K562 (cell line): ENCODE measurements at regions not wholly inside any gene's neighbourhood (a gene's known extent, or its start where the extent isn't known, plus 50 kb on each side); places are given as distances from the start of the nearest gene placed in this dataset.

Experiments
- EP300 ChIP-seq: IDR thresholded peaks from 2 replicates; pipeline ENCODE4 v1.6.1; 2012; ENCODE audit warnings: low read length, improper control_type of control experiment
- HIVEP1 ChIP-seq: fragments of 250-450 bp; sonication (Bioruptor Pico); IDR thresholded peaks from 2 replicates; pipeline ENCODE4 v1.4.0; 2020; ENCODE audit warnings: mild to moderate bottlenecking
- JUNB ChIP-seq: fragments of 450-650 bp; formaldehyde crosslinking; conservative IDR thresholded peaks from 2 replicates; pipeline ENCODE4 v1.4.0; 2020; ENCODE audit warnings: mild to moderate bottlenecking
- ZNF274 ChIP-seq: IDR thresholded peaks from 2 replicates; pipeline ENCODE4 v1.6.1; 2011; ENCODE audit warnings: low read depth, mild to moderate bottlenecking, low read length, moderate library complexity, borderline replicate concordance
- ZNF592 ChIP-seq: fragments of 450-650 bp; IDR thresholded peaks from 2 replicates; pipeline ENCODE4 v1.6.1; 2017; ENCODE audit warnings: antibody characterized with exemption, mild to moderate bottlenecking

- no peak for TF ChIP-seq ZNF592
- TF ChIP-seq JUNB (CRISPR knock-in tag), result no peak
- no peak for TF ChIP-seq EP300
- TF ChIP-seq ZNF274, result no peak
- TF ChIP-seq HIVEP1 (CRISPR knock-in tag), result no peak
These were observed 55.0 kb upstream of the SOX14 start for GRCh38 chr3:137709011-137709601.
